Skeletal muscle satellite cell (primary cell): ENCODE measurements at regions not wholly inside any gene's neighbourhood (a gene's known extent, or its start where the extent isn't known, plus 50 kb on each side); places are given as distances from the start of the nearest gene placed in this dataset.

Source experiments
- H3K27me3 ChIP-seq: 2 replicates; pipeline ENCODE4 v1.7.0; 2013; ENCODE audit warnings: low read length; ENCODE audit not compliant: control insufficient read depth, insufficient read depth
- H3K36me3 ChIP-seq: 2 replicates; pipeline ENCODE4 v1.7.0; 2013; ENCODE audit warnings: mild to moderate bottlenecking, control low read depth, low read length; ENCODE audit not compliant: insufficient read depth
- H3K4me1 ChIP-seq: 2 replicates; pipeline ENCODE4 v1.7.0; 2013; ENCODE audit warnings: low read length; ENCODE audit not compliant: control insufficient read depth, insufficient read depth
- H3K4me2 ChIP-seq: 2 replicates; pipeline ENCODE4 v1.7.0; 2013; ENCODE audit warnings: mild to moderate bottlenecking, low read length
- H3K4me3 ChIP-seq: 2 replicates; pipeline ENCODE4 v1.7.0; 2013; ENCODE audit warnings: low read length
- H3K9ac ChIP-seq: 2 replicates; pipeline ENCODE4 v1.7.0; 2013; ENCODE audit warnings: mild to moderate bottlenecking, low read depth, low read length, moderate library complexity
- H3K9me3 ChIP-seq: replicated peaks from 2 replicates; pipeline ENCODE4 v1.7.0; 2013; ENCODE audit warnings: mild to moderate bottlenecking, control low read depth, low read length

DNA sequence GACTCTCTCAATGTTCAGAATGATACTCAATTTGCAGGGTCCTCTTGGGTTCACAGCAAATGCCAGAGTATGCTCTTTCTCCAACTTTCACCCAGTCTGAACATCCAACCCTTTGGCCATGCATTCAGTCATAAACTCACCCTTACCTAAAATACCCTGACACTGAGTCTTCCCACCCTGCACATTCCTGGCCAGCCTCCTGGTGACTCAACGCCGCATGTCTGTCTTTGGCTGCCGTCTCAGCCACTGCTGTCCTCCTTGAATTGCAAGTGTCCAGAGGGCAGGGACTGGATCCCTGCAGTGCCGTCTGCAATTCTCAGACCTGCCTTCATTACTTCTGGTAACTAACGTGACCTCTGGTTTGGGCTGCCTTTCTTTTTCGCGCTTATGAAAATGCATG lies 593.4 kb downstream of the QKI start:
- H3K27me3 ChIP-seq, result no peaks in the 10 kb centered on the region
- no peak overlapping the region for H3K4me2 ChIP-seq
- no peaks in the 10 kb centered on the region for H3K36me3 ChIP-seq
- H3K4me3 ChIP-seq, result no peak overlapping the region
- H3K9ac ChIP-seq, result no peak overlapping the region
- H3K9me3 ChIP-seq, result no peaks in the 10 kb centered on the region
- no peaks in the 10 kb centered on the region for H3K4me1 ChIP-seq

DNA sequence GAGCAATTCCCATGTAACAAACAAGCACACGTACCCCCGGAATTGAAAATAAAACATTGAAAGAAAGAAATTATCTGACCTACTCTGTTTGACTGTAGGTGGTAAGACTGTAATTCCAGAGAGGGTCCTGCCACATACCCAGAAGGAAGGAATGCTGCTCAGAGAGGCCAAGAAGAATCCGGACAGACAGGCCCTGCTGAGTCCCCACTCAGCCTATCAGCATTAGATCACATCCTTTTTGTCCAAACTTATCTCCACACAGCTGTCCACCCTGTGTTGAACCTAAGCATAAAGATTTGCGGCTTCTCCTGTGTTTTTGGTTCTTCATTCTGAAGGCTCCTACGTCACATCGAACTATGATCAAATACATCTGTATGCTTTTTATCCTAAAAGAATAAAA lies 591.9 kb downstream of the QKI start:
- H3K4me2 ChIP-seq, result no peak overlapping the region
- no peak overlapping the region for H3K4me3 ChIP-seq
- H3K27me3 ChIP-seq, result no peaks in the 10 kb centered on the region
- H3K9me3 ChIP-seq, result no peaks in the 10 kb centered on the region
- no peak overlapping the region for H3K9ac ChIP-seq
- no peaks in the 10 kb centered on the region for H3K36me3 ChIP-seq
- H3K4me1 ChIP-seq, result no peaks in the 10 kb centered on the region

DNA sequence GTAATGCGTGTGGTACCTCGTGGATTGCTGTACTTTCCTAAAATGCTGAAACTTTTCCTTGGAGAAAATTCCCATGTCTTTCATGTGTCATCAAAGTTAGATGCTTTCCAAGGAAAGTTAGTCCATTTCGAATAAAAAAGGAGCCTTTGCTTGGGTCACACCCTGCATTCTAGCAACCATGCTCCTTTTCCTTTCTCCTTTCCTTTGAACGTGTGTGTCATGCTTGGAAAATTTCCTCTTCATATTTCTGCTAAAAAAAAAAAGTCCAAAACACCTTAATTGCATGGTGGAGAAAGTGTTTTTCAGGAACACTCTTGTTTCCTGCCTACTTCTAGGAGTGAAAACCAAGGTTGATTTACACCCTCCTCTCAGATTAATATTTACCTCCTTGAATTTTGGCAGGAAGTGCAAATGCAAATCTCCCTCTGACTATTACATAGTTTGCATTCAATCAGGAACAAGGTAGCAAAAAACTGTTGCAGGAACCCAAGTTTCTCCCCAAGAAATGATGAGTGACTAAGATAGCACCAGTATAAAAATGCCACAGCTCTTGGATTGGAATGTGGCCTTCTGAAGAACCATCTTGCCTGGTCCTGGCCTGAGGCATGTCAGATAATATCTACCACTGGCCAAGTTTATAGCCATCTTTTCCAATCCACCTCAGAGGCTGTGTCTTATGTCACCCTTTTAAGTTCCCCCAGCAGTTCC lies 590.6 kb downstream of the QKI start:
- no peaks in the 10 kb centered on the region for H3K4me1 ChIP-seq
- no peaks in the 10 kb centered on the region for H3K9me3 ChIP-seq
- H3K4me2 ChIP-seq, result no peak overlapping the region
- no peak overlapping the region for H3K4me3 ChIP-seq
- no peak overlapping the region for H3K9ac ChIP-seq
- no peaks in the 10 kb centered on the region for H3K36me3 ChIP-seq
- no peaks in the 10 kb centered on the region for H3K27me3 ChIP-seq

DNA sequence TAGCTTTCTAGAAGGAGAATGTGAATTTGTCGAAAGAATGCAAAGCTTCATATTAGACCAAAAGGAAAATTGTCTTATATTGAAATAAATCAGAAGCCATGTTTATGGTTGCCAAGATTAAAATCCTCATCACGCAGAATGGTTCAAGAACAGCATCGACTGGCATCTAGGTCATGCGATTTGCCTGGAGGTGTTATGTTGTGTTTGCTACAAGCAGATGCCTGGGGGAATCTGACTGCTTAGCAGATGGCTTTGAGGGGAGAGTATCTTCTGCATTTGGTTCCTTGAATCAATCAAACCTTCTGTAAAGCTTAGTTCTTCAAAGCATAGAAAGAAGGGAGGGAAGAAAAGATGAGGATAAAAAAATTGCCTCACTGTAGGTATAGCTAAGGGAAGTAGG lies 585.8 kb downstream of the QKI start:
- no peak overlapping the region for H3K4me2 ChIP-seq
- H3K9ac ChIP-seq, result no peak overlapping the region
- H3K4me1 ChIP-seq, result no peaks in the 10 kb centered on the region
- H3K27me3 ChIP-seq, result no peaks in the 10 kb centered on the region
- H3K36me3 ChIP-seq, result no peaks in the 10 kb centered on the region
- no peak overlapping the region for H3K4me3 ChIP-seq
- H3K9me3 ChIP-seq, result no peaks in the 10 kb centered on the region

DNA sequence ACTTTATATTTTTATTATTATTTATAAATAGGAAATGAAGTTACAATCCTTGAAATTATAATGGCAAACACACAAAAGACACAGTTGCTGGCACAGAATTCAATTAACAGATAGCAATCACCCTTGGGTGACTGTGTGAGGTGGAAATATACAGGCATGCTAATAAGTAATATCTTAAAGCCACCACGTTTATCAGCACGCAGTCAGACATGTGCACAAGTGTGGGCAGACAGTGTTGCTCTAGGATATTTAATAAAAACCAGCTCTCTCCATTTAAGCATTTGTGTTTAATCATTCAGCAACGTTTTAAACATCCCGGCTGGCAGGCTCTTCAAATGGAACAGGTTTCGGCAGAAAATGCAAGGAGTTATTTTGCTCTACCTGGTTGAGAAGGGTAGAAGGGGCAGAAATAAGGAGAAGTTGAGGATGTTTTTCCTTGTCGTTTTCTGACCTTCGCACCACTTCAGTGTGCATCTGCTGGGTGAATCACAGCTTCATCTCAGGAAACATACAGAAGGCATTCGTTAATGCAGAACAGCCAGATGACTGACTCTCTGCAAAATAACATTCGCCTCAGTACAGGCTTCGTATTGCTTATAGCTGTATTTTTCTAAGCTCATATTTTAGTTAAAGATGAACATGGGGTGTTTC lies 585.1 kb downstream of the QKI start:
- Histone ChIP-seq H3K4me3 (no peak overlapping the region), H3K9ac (no peak overlapping the region), H3K9me3 (no peaks in the 10 kb centered on the region), H3K36me3 (no peaks in the 10 kb centered on the region), H3K4me2 (no peak overlapping the region), H3K27me3 (no peaks in the 10 kb centered on the region), H3K4me1 (no peaks in the 10 kb centered on the region)

- no peaks in the 10 kb centered on the region for H3K4me1 ChIP-seq
- no peaks in the 10 kb centered on the region for H3K27me3 ChIP-seq
- H3K9me3 ChIP-seq, result no peaks in the 10 kb centered on the region
- no peak overlapping the region for H3K4me2 ChIP-seq
- no peaks in the 10 kb centered on the region for H3K36me3 ChIP-seq
- no peak overlapping the region for H3K9ac ChIP-seq
- H3K4me3 ChIP-seq, result no peak overlapping the region
Observed at GRCh38 chr6:163998496-163998895, 584.0 kb downstream of the QKI start.

DNA sequence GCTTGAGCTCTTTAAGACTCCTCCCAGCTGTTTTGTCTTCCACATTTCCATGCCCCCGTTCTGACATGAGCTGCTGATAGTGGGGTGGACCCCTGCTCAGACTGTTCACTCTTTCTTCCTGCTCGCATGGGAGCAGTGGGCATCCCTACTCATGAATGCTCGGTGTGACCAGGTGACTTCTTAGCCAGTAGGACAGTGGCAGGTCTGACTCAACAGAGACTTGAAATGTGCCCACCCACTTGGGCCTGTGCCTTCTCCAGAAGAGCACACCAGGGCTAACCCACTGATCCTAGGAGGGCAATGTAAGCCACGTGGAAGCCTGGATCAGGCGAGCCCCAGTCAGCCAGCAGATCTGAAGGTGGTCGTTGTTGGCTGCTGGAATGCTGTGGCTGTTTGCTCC lies 582.0 kb downstream of the QKI start:
- H3K4me1 ChIP-seq, result no peaks in the 10 kb centered on the region

GRCh38 chr6:163994566-163994965 lies 580.0 kb downstream of the QKI start:
- Histone ChIP-seq H3K36me3 (no peaks in the 10 kb centered on the region), H3K4me2 (no peak overlapping the region), H3K4me1 (no peaks in the 10 kb centered on the region), H3K4me3 (no peak overlapping the region), H3K9ac (no peak overlapping the region), H3K27me3 (no peaks in the 10 kb centered on the region), H3K9me3 (no peaks in the 10 kb centered on the region)

More for the DNA sequence above, 582.0 kb downstream of the QKI start:
- Histone ChIP-seq H3K9ac (no peak overlapping the region), H3K4me3 (no peak overlapping the region), H3K4me2 (no peak overlapping the region), H3K36me3 (no peaks in the 10 kb centered on the region), H3K27me3 (no peaks in the 10 kb centered on the region), H3K9me3 (no peaks in the 10 kb centered on the region)

GRCh38 chr6:163992701-163993100 lies 578.2 kb downstream of the QKI start:
- H3K4me2 ChIP-seq, result no peak overlapping the region

DNA sequence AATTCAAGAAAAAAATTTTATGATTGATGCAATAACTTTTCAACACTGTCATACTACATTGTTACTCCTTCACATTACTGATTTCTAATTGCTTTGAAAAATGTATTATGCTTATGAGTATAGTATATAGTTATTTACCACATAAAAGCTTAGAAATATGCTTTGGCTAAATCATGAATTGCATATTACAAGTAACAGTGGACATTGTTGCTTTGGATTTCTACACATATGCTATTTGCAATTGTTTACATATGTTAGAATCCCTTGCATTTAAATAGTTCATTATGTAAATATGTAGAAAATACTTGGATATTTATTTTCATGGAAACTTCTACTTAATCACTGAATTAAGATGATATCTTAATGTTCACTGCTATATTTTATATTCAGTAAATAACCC lies 577.5 kb downstream of the QKI start:
- Histone ChIP-seq H3K4me2 (no peak overlapping the region), H3K9me3 (no peaks in the 10 kb centered on the region), H3K27me3 (no peaks in the 10 kb centered on the region), H3K4me1 (no peaks in the 10 kb centered on the region), H3K4me3 (no peak overlapping the region), H3K9ac (no peak overlapping the region), H3K36me3 (no peaks in the 10 kb centered on the region)

More at GRCh38 chr6:163992701-163993100, 578.2 kb downstream of the QKI start:
- no peaks in the 10 kb centered on the region for H3K27me3 ChIP-seq
- no peaks in the 10 kb centered on the region for H3K4me1 ChIP-seq
- no peak overlapping the region for H3K9ac ChIP-seq
- H3K4me3 ChIP-seq, result no peak overlapping the region
- no peaks in the 10 kb centered on the region for H3K9me3 ChIP-seq
- no peaks in the 10 kb centered on the region for H3K36me3 ChIP-seq

GRCh38 chr6:163991321-163991720 lies 576.8 kb downstream of the QKI start:
- Histone ChIP-seq H3K9ac (no peak overlapping the region), H3K36me3 (no peaks in the 10 kb centered on the region), H3K4me1 (no peaks in the 10 kb centered on the region), H3K9me3 (no peaks in the 10 kb centered on the region), H3K27me3 (no peaks in the 10 kb centered on the region), H3K4me3 (no peak overlapping the region), H3K4me2 (no peak overlapping the region)

DNA sequence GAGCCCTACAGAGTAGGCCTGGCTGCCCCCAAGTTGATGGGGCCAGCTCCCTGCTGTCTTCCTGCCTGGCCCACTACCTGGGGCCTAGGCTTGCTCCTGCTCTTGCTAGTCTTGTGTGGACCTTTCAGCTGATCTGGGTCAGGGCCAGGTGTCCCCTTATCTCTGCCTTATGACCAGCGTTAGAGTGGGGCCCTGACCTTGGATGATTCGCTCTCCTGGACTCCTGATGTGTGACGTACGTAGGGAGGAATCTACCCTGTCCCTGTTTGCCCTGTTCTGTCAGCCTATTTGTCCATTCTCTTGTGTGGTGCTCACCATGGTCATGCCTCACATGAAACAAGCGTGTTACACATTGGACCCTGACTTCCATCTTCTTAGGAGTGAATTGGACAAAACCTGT lies 571.8 kb downstream of the QKI start:
- no peaks in the 10 kb centered on the region for H3K9me3 ChIP-seq
- no peaks in the 10 kb centered on the region for H3K36me3 ChIP-seq
- H3K4me1 ChIP-seq, result no peaks in the 10 kb centered on the region
- no peak overlapping the region for H3K9ac ChIP-seq
- no peak overlapping the region for H3K4me3 ChIP-seq
- no peak overlapping the region for H3K4me2 ChIP-seq
- H3K27me3 ChIP-seq, result no peaks in the 10 kb centered on the region
